A549 (cell line): ENCODE measurements at regions not wholly inside any gene's neighbourhood (a gene's known extent, or its start where the extent isn't known, plus 50 kb on each side); places are given as distances from the start of the nearest gene placed in this dataset.

Experiments used
- ATAC-seq, 2 experiments: fragments of 200-7000 bp in 1 of 2; fragments of >200 bp in 1 of 2; cut with Nextera tagmentation in 1 of 2; cut with Tn5 transposase in 1 of 2; 3 replicates each; pipeline versions ENCODE4 v1.8.0 to v1.9.1; 2018 to 2020; ENCODE audit warnings: mild to moderate bottlenecking in 1 of 2, moderate library complexity in 1 of 2
- CTCF ChIA-PET: fragments of 300-600 bp; sonication (Branson Sonifier 250); formaldehyde crosslinking; extraction: SDS; loops from one replicate; lab custom pipeline; 2021; ENCODE audit warnings: antibody characterized with exemption, inconsistent platforms; lab: Yijun Ruan, JAX
- POLR2A ChIA-PET: fragments of 350-600 bp; formaldehyde crosslinking; extraction: SDS; loops from one replicate; lab custom pipeline; 2021; ENCODE audit warnings: antibody characterized with exemption, inconsistent platforms; lab: Yijun Ruan, JAX
- DNase-seq, 2 experiments: peaks; one replicate each; pipeline versions ENCODE4 v3.0.0 to v3.0.0-alpha.2; 2011 to 2016; ENCODE audit warnings: low read depth in 1 of 2, low spot score in 1 of 2
- FAIRE-seq: peaks from 2 replicates; lab custom pipeline; 2011; peaks lifted over from hg19 to GRCh38; lab: Jason Lieb, UNC
- H3K27ac ChIP-seq, 2 experiments: fragments of >200 bp; sonication (Bioruptor Twin); formaldehyde crosslinking; 3 replicates each; pipeline ENCODE4 v1.5.1; 2016 to 2017
- H3K4me1 ChIP-seq: fragments of >200 bp; sonication (Bioruptor Twin); formaldehyde crosslinking; 3 replicates; pipeline ENCODE4 v1.6.1; 2016
- H3K4me2 ChIP-seq: fragments of >200 bp; sonication (Bioruptor Twin); formaldehyde crosslinking; 3 replicates; pipeline ENCODE4 v1.6.1; 2016
- H3K4me3 ChIP-seq: fragments of >200 bp; sonication (Bioruptor Twin); formaldehyde crosslinking; 3 replicates; pipeline ENCODE4 v1.5.1; 2016
- H3K9me3 ChIP-seq: fragments of >200 bp; sonication (Bioruptor Twin); formaldehyde crosslinking; 3 replicates; pipeline ENCODE4 v1.6.1; 2016
- CBX8 ChIP-seq: fragments of 200-600 bp; sonication (generic); IDR thresholded peaks from 2 replicates; pipeline ENCODE4 v1.6.1; 2016
- CHD2 ChIP-seq: fragments of 150-350 bp; IDR thresholded peaks from 2 replicates; pipeline ENCODE4 v1.6.1; 2014; ENCODE audit warnings: low read length; ENCODE audit not compliant: partially characterized antibody
- CHD4 ChIP-seq: fragments of 200-600 bp; sonication (generic); IDR thresholded peaks from 2 replicates; pipeline ENCODE4 v1.6.1; 2016; ENCODE audit warnings: antibody characterized with exemption, mild to moderate bottlenecking, borderline replicate concordance
- EHF ChIP-seq: fragments of 250-450 bp; sonication (Bioruptor Pico); IDR thresholded peaks from 2 replicates; pipeline ENCODE4 v1.5.0; 2020; ENCODE audit warnings: mild to moderate bottlenecking
- EHMT2 ChIP-seq: fragments of 200-600 bp; sonication (generic); IDR thresholded peaks from 2 replicates; pipeline ENCODE4 v1.6.1; 2016; ENCODE audit warnings: antibody characterized with exemption, low read depth, mild to moderate bottlenecking, moderate library complexity
- FOSB ChIP-seq: fragments of 250-450 bp; sonication (Bioruptor Pico); IDR thresholded peaks from 2 replicates; pipeline ENCODE4 v1.5.0; 2020; ENCODE audit warnings: mild to moderate bottlenecking, moderate library complexity
- FOSL2 ChIP-seq, 2 experiments: fragments of 450-650 bp in 1 of 2; fragments of >200 bp in 1 of 2; sonication (Bioruptor Twin) in 1 of 2; formaldehyde crosslinking; IDR thresholded peaks; 2 replicates each; pipeline versions ENCODE4 v1.5.0 to v1.6.1; 2016 to 2020; ENCODE audit warnings: mild to moderate bottlenecking in 1 of 2, moderate library complexity in 1 of 2
- FOXS1 ChIP-seq: fragments of 250-450 bp; sonication (Bioruptor Pico); IDR thresholded peaks from 2 replicates; pipeline ENCODE4 v1.5.0; 2020; ENCODE audit warnings: mild to moderate bottlenecking, moderate library complexity
- HEYL ChIP-seq: fragments of 250-450 bp; sonication (Bioruptor Pico); IDR thresholded peaks from 2 replicates; pipeline ENCODE4 v1.8.0; 2021; ENCODE audit warnings: mild to moderate bottlenecking, moderate library complexity
- HOXA7 ChIP-seq: fragments of 250-450 bp; sonication (Bioruptor Pico); IDR thresholded peaks from 2 replicates; pipeline ENCODE4 v1.5.0; 2020; ENCODE audit warnings: mild to moderate bottlenecking, moderate library complexity
- HOXB13 ChIP-seq: fragments of 250-450 bp; sonication (Bioruptor Pico); IDR thresholded peaks from 2 replicates; pipeline ENCODE4 v1.5.0; 2020; ENCODE audit warnings: low read depth, mild to moderate bottlenecking, moderate library complexity
- MAZ ChIP-seq: fragments of 150-350 bp; IDR thresholded peaks from 2 replicates; pipeline ENCODE4 v1.6.1; 2014; ENCODE audit warnings: antibody characterized with exemption, low read depth, low read length, borderline replicate concordance
- PHF8 ChIP-seq: fragments of 200-600 bp; sonication (generic); IDR thresholded peaks from 2 replicates; pipeline ENCODE4 v1.6.1; 2016; ENCODE audit warnings: low read depth, mild to moderate bottlenecking, antibody characterized with exemption, moderate library complexity, borderline replicate concordance
- POLR2A ChIP-seq: IDR thresholded peaks from 2 replicates; pipeline ENCODE4 v1.6.1; 2012; ENCODE audit warnings: mild to moderate bottlenecking, low read length
- POLR2AphosphoS2 ChIP-seq: conservative IDR thresholded peaks from 2 replicates; pipeline ENCODE4 v1.6.1; 2012; ENCODE audit warnings: low read length, improper control_type of control experiment, inconsistent platforms
- SMC3 ChIP-seq: fragments of >200 bp; sonication (Bioruptor Twin); formaldehyde crosslinking; IDR thresholded peaks from 3 replicates; pipeline ENCODE4 v1.6.1; 2018; ENCODE audit warnings: inconsistent platforms
- ZC3H11A ChIP-seq: fragments of 450-650 bp; IDR thresholded peaks from 2 replicates; pipeline ENCODE4 v1.6.1; 2014; ENCODE audit warnings: antibody characterized with exemption, mild to moderate bottlenecking
- ZSCAN20 ChIP-seq: fragments of 250-450 bp; sonication (Bioruptor Pico); IDR thresholded peaks from 2 replicates; pipeline ENCODE4 v1.8.0; 2022; ENCODE audit warnings: mild to moderate bottlenecking, moderate library complexity
- WGBS: methylation state at CpG from one replicate; pipeline ENCODE4 v1.1.6; 2017; ENCODE audit errors: missing lambda C conversion rate; 5-methylcytosine and 5-hydroxymethylcytosine counted together
- TF ChIP-seq, protein P1 (sequence below): fragments of 450-650 bp; IDR thresholded peaks from 2 replicates; pipeline ENCODE4 v1.6.1; 2014; ENCODE audit warnings: antibody characterized with exemption
- TF ChIP-seq, protein P2 (sequence below): fragments of 250-450 bp; sonication (Bioruptor Pico); IDR thresholded peaks from 2 replicates; pipeline ENCODE4 v1.5.0; 2021; ENCODE audit warnings: mild to moderate bottlenecking, moderate library complexity, borderline replicate concordance
- TF ChIP-seq, protein P3 (sequence below): fragments of 250-450 bp; sonication (Bioruptor Pico); IDR thresholded peaks from 2 replicates; pipeline ENCODE4 v1.5.0; 2020; ENCODE audit warnings: low read depth, mild to moderate bottlenecking, moderate library complexity
- TF ChIP-seq, protein P4 (sequence below): fragments of >200 bp; sonication (Bioruptor Twin); formaldehyde crosslinking; IDR thresholded peaks from 3 replicates; pipeline ENCODE4 v1.5.1; 2016

DNA sequence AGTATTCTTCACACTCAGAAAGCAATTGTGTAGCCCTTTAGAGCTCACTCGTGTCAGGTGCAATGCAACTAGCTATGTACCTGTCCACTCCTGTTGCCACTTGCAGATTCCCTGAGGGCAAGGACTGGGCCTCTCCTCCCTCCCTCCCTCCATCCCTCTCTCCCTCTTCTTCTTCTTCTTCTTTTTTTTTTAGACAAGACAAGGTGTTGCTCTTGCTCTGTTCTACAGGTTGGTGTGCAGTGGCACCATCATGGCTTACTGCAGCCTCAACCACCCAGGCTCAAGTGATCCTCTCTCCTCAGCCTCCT lies 119.7 kb downstream of the ACKR3 start:
- Histone ChIP-seq H3K4me2 (no peak overlapping the region), H3K27ac (no peak overlapping the region), H3K4me3 (no peak overlapping the region), H3K9me3 (no peaks in the 10 kb centered on the region), H3K4me1 (peaks cover 8% of the 10 kb centered on the region; the same call in 1 of the 3 replicates)
- 71% methylated on average over 1 of the region's 1 CpG for WGBS
- no peak for DNase-seq
- POLR2A ChIA-PET: no interaction called here
- no peak for ATAC-seq
- TF ChIP-seq POLR2A (no peak), FOSB (no peak), CBX8 (no peak), MAZ (no peak), ZC3H11A (no peak), ZSCAN20 (CRISPR knock-in tag) (no peak), FOXS1 (no peak), HOXB13 (CRISPR knock-in tag) (no peak)
- TF ChIP-seq, protein P1, sequence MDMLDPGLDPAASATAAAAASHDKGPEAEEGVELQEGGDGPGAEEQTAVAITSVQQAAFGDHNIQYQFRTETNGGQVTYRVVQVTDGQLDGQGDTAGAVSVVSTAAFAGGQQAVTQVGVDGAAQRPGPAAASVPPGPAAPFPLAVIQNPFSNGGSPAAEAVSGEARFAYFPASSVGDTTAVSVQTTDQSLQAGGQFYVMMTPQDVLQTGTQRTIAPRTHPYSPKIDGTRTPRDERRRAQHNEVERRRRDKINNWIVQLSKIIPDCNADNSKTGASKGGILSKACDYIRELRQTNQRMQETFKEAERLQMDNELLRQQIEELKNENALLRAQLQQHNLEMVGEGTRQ: no peak
- no peak for FAIRE-seq
- CTCF ChIA-PET: no interaction called here

DNA sequence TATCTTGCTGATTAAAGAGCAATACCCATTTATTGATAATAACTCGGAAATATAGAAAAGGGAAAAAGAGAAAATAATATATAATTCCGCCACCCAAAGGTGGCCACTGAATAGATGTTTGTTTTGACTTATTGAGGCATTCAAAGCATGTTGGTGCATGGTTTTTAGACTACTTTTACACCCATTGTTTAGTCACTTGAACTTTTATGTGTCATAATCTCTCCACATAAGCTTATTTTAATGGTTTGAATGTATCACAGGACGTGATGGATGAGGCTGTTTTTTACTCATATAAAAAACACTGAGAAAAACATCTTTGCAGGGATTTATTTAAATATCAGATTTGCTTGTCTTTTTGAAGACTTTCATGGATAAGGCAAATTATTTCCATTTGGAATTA lies 120.4 kb downstream of the ACKR3 start:
- peaks cover 8% of the 10 kb centered on the region; the same call in 1 of the 3 replicates for H3K4me1 ChIP-seq
- H3K27ac ChIP-seq: no peak overlapping the region
- POLR2A ChIA-PET: no interaction called here
- no peak for FAIRE-seq
- no peaks in the 10 kb centered on the region for H3K9me3 ChIP-seq
- 70% methylated on average over 3 of the region's 3 CpGs for WGBS
- CTCF ChIA-PET: no interaction called here
- H3K4me3 ChIP-seq: no peak overlapping the region
- TF ChIP-seq FOSL2 (IDR thresholded peaks at IDR 0.05) (no peak), FOSL2 (CRISPR knock-in tag; IDR thresholded peaks at IDR 0.05) (no peak), HOXA7 (CRISPR knock-in tag) (no peak), SMC3 (no peak), CHD4 (no peak), EHMT2 (no peak), POLR2AphosphoS2 (no peak), HEYL (CRISPR knock-in tag) (no peak), CHD2 (no peak), PHF8 (no peak), EHF (no peak)
- TF ChIP-seq, protein P2, sequence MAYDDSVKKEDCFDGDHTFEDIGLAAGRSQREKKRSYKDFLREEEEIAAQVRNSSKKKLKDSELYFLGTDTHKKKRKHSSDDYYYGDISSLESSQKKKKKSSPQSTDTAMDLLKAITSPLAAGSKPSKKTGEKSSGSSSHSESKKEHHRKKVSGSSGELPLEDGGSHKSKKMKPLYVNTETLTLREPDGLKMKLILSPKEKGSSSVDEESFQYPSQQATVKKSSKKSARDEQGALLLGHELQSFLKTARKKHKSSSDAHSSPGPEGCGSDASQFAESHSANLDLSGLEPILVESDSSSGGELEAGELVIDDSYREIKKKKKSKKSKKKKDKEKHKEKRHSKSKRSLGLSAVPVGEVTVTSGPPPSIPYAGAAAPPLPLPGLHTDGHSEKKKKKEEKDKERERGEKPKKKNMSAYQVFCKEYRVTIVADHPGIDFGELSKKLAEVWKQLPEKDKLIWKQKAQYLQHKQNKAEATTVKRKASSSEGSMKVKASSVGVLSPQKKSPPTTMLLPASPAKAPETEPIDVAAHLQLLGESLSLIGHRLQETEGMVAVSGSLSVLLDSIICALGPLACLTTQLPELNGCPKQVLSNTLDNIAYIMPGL (CRISPR knock-in tag): no peak
- TF ChIP-seq, protein P1: no peak
- TF ChIP-seq, protein P3, sequence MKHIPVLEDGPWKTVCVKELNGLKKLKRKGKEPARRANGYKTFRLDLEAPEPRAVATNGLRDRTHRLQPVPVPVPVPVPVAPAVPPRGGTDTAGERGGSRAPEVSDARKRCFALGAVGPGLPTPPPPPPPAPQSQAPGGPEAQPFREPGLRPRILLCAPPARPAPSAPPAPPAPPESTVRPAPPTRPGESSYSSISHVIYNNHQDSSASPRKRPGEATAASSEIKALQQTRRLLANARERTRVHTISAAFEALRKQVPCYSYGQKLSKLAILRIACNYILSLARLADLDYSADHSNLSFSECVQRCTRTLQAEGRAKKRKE: no peak
- TF ChIP-seq, protein P4, sequence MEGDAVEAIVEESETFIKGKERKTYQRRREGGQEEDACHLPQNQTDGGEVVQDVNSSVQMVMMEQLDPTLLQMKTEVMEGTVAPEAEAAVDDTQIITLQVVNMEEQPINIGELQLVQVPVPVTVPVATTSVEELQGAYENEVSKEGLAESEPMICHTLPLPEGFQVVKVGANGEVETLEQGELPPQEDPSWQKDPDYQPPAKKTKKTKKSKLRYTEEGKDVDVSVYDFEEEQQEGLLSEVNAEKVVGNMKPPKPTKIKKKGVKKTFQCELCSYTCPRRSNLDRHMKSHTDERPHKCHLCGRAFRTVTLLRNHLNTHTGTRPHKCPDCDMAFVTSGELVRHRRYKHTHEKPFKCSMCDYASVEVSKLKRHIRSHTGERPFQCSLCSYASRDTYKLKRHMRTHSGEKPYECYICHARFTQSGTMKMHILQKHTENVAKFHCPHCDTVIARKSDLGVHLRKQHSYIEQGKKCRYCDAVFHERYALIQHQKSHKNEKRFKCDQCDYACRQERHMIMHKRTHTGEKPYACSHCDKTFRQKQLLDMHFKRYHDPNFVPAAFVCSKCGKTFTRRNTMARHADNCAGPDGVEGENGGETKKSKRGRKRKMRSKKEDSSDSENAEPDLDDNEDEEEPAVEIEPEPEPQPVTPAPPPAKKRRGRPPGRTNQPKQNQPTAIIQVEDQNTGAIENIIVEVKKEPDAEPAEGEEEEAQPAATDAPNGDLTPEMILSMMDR: no peak
- TF ChIP-seq, all 56 proteins: peak for 0
- ATAC-seq (no peak), DNase-seq (no peak)
- H3K4me2 ChIP-seq: no peak overlapping the region
